Activated CD4-positive, alpha-beta T cell treated with anti-CD3 and anti-CD28 coated beads for 36 hours (primary cell): ENCODE measurements at regions not wholly inside any gene's neighbourhood (a gene's known extent, or its start where the extent isn't known, plus 50 kb on each side); places are given as distances from the start of the nearest gene placed in this dataset.

Experiments used
- ATAC-seq: fragments of 200-7000 bp; cut with Tn5 transposase; one replicate; pipeline ENCODE4 v1.10.0; 2021; ENCODE audit warnings: mild to moderate bottlenecking, moderate library complexity
- CTCF ChIA-PET: fragments of 350-600 bp; sonication (Branson Sonifier 250); formaldehyde crosslinking; loops from one replicate; lab custom pipeline; 2021; ENCODE audit warnings: antibody characterized with exemption; lab: Charles Lee
- POLR2A ChIA-PET: fragments of 350-600 bp; sonication (Branson Sonifier 250); formaldehyde crosslinking; loops from one replicate; lab custom pipeline; 2021; ENCODE audit warnings: antibody characterized with exemption, inconsistent platforms; lab: Charles Lee
- DNase-seq: peaks from one replicate; pipeline ENCODE4 v3.0.0-alpha.2; 2020
- H3K27ac Mint-ChIP-seq: one replicate; pipeline ENCODE4 v1.8.0; 2021; ENCODE audit warnings: mixed read lengths
- H3K27me3 Mint-ChIP-seq: one replicate; pipeline ENCODE4 v1.8.0; 2021; ENCODE audit warnings: mixed read lengths
- H3K36me3 Mint-ChIP-seq: one replicate; pipeline ENCODE4 v1.8.0; 2021; ENCODE audit warnings: low read depth, mixed read lengths
- H3K4me1 Mint-ChIP-seq: one replicate; pipeline ENCODE4 v1.8.0; 2021; ENCODE audit warnings: mixed read lengths
- H3K4me3 Mint-ChIP-seq: one replicate; pipeline ENCODE4 v1.8.0; 2021; ENCODE audit warnings: mild to moderate bottlenecking, moderate library complexity, mixed read lengths
- H3K9me3 Mint-ChIP-seq: one replicate; pipeline ENCODE4 v1.8.0; 2021; ENCODE audit warnings: low read depth, mixed read lengths
- intact Hi-C, 2 experiments: fragments of 100-400 bp; cut with DNase I in 1 of 2; cut with micrococcal nuclease in 1 of 2; formaldehyde crosslinking; loops; one replicate each; pipeline versions ENCODE4 v1.14.2 to v1.15.1; 2022 to 2024; cut with DNase I, micrococcal nuclease

DNA sequence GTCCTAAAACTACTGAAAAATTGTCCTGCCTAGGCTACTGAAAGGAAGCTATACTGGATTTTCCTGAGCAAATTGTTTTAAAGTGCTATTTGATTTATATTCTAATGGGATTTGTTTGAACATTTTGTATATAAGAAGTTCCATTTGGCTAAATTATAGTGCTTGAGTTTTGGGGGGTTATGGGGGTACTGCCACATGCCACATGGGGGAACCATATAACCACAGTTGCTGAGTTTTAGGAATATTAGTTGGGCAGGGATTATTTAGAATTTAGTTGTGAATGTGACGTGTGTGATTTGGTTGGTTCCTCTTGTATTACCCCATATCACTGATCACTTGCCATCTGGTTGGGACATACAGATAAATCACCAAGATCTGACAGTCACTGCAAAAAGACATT is 224.5 kb upstream of the TAPT1 start:
- DNase-seq = no peak
- no peaks in the 10 kb centered on the region for H3K27me3 Mint-ChIP-seq
- no peaks in the 10 kb centered on the region for H3K9me3 Mint-ChIP-seq
- no peak for ATAC-seq
- H3K36me3 Mint-ChIP-seq = no peaks in the 10 kb centered on the region
- POLR2A ChIA-PET = no interaction called here
- no peaks in the 10 kb centered on the region for H3K4me1 Mint-ChIP-seq
- H3K4me3 Mint-ChIP-seq = no peak overlapping the region
- H3K27ac Mint-ChIP-seq = no peak overlapping the region
- CTCF ChIA-PET = interaction anchor here (1.0 kb wide), 1 partner anchor 162 kb away, joined by 3 read pairs; no protein-coding TSS in a partner anchor
- intact Hi-C loops = no loop called here

DNA sequence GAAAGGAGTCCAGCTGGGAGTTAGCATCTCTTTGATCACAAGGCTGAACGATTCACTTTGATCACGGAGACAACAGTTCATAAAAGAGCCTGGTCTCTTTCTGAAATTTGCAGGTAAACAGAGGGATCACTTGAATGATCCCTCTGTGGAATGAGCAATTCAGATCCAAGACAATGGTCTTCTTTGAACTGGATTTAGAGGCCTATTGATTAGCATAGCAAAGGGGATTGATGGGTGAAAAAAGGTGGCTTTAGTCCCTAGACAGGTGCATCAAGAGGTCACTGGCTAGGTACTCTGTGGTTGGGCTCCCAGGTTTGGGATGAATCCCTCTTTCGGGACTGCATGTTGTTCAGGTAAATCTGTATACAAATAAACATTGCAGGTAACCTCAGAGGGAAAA is 223.8 kb upstream of the TAPT1 start:
- DNase-seq (no peak), ATAC-seq (no peak)
- CTCF ChIA-PET = interaction anchor here (1.0 kb wide), 1 partner anchor 162 kb away, joined by 3 read pairs; no protein-coding TSS in a partner anchor
- no peaks in the 10 kb centered on the region for H3K27me3 Mint-ChIP-seq
- no peaks in the 10 kb centered on the region for H3K9me3 Mint-ChIP-seq
- POLR2A ChIA-PET = no interaction called here
- H3K4me3 Mint-ChIP-seq = no peak overlapping the region
- no peaks in the 10 kb centered on the region for H3K36me3 Mint-ChIP-seq
- intact Hi-C loops = no loop called here
- no peak overlapping the region for H3K27ac Mint-ChIP-seq
- H3K4me1 Mint-ChIP-seq = no peaks in the 10 kb centered on the region

- no peaks in the 10 kb centered on the region for H3K9me3 Mint-ChIP-seq
- intact Hi-C loops = no loop called here
- CTCF ChIA-PET = no interaction called here
Observed at GRCh38 chr4:16449406-16449805, 223.1 kb upstream of the TAPT1 start.

GRCh38 chr4:16448241-16448840 is 222.1 kb upstream of the TAPT1 start:
- H3K9me3 Mint-ChIP-seq = no peaks in the 10 kb centered on the region
- DNase-seq = no peak
- intact Hi-C loops = no loop called here
- no peak for ATAC-seq
- H3K36me3 Mint-ChIP-seq = no peaks in the 10 kb centered on the region
- H3K27ac Mint-ChIP-seq = no peak overlapping the region
- no peaks in the 10 kb centered on the region for H3K27me3 Mint-ChIP-seq
- CTCF ChIA-PET = interaction anchor here (0.6 to 0.8 kb wide), 3 partner anchors 73 to 1240 kb away, joined by 3 to 4 read pairs (median 3); no protein-coding TSS in a partner anchor
- POLR2A ChIA-PET = no interaction called here
- H3K4me3 Mint-ChIP-seq = no peak overlapping the region
- no peaks in the 10 kb centered on the region for H3K4me1 Mint-ChIP-seq

More at GRCh38 chr4:16449406-16449805, 223.1 kb upstream of the TAPT1 start:
- Mint-ChIP-seq H3K4me3 (no peak overlapping the region), H3K27me3 (no peaks in the 10 kb centered on the region), H3K27ac (no peak overlapping the region), H3K4me1 (no peaks in the 10 kb centered on the region), H3K36me3 (no peaks in the 10 kb centered on the region)
- ATAC-seq (no peak), DNase-seq (no peak)
- POLR2A ChIA-PET = no interaction called here

GRCh38 chr4:16443504-16444088 is 217.3 kb upstream of the TAPT1 start:
- Mint-ChIP-seq H3K4me1 (no peaks in the 10 kb centered on the region), H3K36me3 (no peaks in the 10 kb centered on the region), H3K9me3 (peaks cover 2% of the 10 kb centered on the region), H3K4me3 (no peak overlapping the region), H3K27me3 (peaks cover 4% of the 10 kb centered on the region), H3K27ac (no peak overlapping the region)
- ATAC-seq = peak; percentile 44
- intact Hi-C loops = loop anchor here (1.0 kb wide), 2 partner anchors 153 to 417 kb away; no protein-coding TSS in a partner anchor
- ChIA-PET POLR2A (no interaction called here), CTCF (interaction anchor here (0.6 to 2.9 kb wide), 7 partner anchors 122 to 508 kb away, joined by 3 to 9 read pairs (median 3); no protein-coding TSS in a partner anchor)
- no peak for DNase-seq

GRCh38 chr4:16442296-16442695 is 216.0 kb upstream of the TAPT1 start:
- ATAC-seq (no peak), DNase-seq (no peak)
- Mint-ChIP-seq H3K27ac (no peak overlapping the region), H3K27me3 (peaks cover 4% of the 10 kb centered on the region), H3K4me1 (no peaks in the 10 kb centered on the region), H3K4me3 (no peak overlapping the region), H3K9me3 (peaks cover 9% of the 10 kb centered on the region), H3K36me3 (no peaks in the 10 kb centered on the region)
- ChIA-PET POLR2A (no interaction called here), CTCF (interaction anchor here (2.9 kb wide), 1 partner anchor 151 kb away, joined by 9 read pairs; no protein-coding TSS in a partner anchor)
- intact Hi-C loops = no loop called here

- H3K4me1 Mint-ChIP-seq = no peaks in the 10 kb centered on the region
- POLR2A ChIA-PET = no interaction called here
- no peak overlapping the region for H3K4me3 Mint-ChIP-seq
- peaks cover 9% of the 10 kb centered on the region for H3K9me3 Mint-ChIP-seq
- no peaks in the 10 kb centered on the region for H3K36me3 Mint-ChIP-seq
- no peak overlapping the region for H3K27ac Mint-ChIP-seq
- CTCF ChIA-PET = no interaction called here
- DNase-seq (no peak), ATAC-seq (no peak)
- intact Hi-C loops = no loop called here
- H3K27me3 Mint-ChIP-seq = peaks cover 4% of the 10 kb centered on the region
Observed at GRCh38 chr4:16439768-16440167, 213.5 kb upstream of the TAPT1 start.

DNA sequence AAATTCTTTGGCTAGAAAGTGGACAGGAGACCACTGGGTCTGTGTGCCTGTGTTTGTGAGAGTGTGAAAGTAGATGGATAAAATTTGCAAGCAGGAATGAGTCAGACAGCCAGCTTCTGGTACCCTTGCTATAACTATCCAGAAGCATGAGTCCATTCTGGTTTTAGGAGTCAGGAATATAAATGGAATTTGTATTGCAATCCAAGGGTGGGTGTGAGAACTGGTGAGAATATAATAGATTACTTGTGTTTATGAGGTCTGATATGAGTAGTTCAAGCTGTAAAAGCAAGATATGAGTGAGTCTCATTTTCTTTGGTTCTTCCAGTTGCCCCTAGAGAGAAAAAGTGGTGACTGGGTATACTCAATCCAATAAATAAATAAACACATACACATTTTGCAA is 212.7 kb upstream of the TAPT1 start:
- Mint-ChIP-seq H3K27me3 (peaks cover 4% of the 10 kb centered on the region), H3K4me1 (no peaks in the 10 kb centered on the region), H3K27ac (no peak overlapping the region), H3K4me3 (no peak overlapping the region), H3K36me3 (no peaks in the 10 kb centered on the region), H3K9me3 (peaks cover 9% of the 10 kb centered on the region)
- DNase-seq = no peak
- intact Hi-C loops = no loop called here
- ChIA-PET CTCF (interaction anchor here (1.0 kb wide), 1 partner anchor 150 kb away, joined by 3 read pairs; no protein-coding TSS in a partner anchor), POLR2A (no interaction called here)
- ATAC-seq = no peak

GRCh38 chr4:16437836-16438235 is 211.6 kb upstream of the TAPT1 start:
- no peak overlapping the region for H3K4me3 Mint-ChIP-seq
- no peaks in the 10 kb centered on the region for H3K4me1 Mint-ChIP-seq
- intact Hi-C loops = no loop called here
- H3K27ac Mint-ChIP-seq = no peak overlapping the region
- no peak for ATAC-seq
- CTCF ChIA-PET = no interaction called here
- DNase-seq = no peak
- peaks cover 5% of the 10 kb centered on the region for H3K27me3 Mint-ChIP-seq
- peaks cover 9% of the 10 kb centered on the region for H3K9me3 Mint-ChIP-seq
- POLR2A ChIA-PET = no interaction called here
- H3K36me3 Mint-ChIP-seq = no peaks in the 10 kb centered on the region

DNA sequence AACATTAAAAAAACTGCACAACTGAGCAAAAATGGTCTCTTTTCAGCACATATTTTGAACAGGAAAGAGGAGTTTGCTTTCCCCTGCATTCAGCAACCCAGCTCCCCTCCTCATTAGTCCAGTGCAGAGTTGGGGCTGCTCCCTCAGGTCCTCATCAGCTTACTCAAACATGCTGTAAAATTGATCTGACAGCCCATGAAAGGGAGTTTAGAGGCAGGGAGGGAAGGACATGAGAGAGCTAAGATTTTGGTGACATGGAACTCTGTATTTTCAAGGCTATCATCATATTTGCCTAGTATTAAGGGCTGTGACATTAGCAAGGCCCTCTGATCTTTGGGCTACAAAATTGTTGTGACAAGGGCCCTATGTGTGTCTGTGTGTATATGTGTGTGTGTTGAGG is 205.6 kb upstream of the TAPT1 start:
- intact Hi-C loops = no loop called here
- Mint-ChIP-seq H3K4me1 (no peaks in the 10 kb centered on the region), H3K36me3 (no peaks in the 10 kb centered on the region), H3K27ac (no peak overlapping the region), H3K27me3 (peaks cover 7% of the 10 kb centered on the region), H3K4me3 (no peak overlapping the region), H3K9me3 (peaks cover 5% of the 10 kb centered on the region)
- no peak for ATAC-seq
- ChIA-PET POLR2A (no interaction called here), CTCF (no interaction called here)
- no peak for DNase-seq

GRCh38 chr4:16418814-16419213 is 192.5 kb upstream of the TAPT1 start:
- DNase-seq (no peak), ATAC-seq (no peak)
- ChIA-PET POLR2A (no interaction called here), CTCF (interaction anchor here (1.1 kb wide), 1 partner anchor 18 kb away, joined by 3 read pairs; no protein-coding TSS in a partner anchor)
- Mint-ChIP-seq H3K4me1 (no peaks in the 10 kb centered on the region), H3K27ac (no peak overlapping the region), H3K27me3 (peaks cover 4% of the 10 kb centered on the region), H3K36me3 (no peaks in the 10 kb centered on the region), H3K9me3 (no peaks in the 10 kb centered on the region), H3K4me3 (no peak overlapping the region)
- intact Hi-C loops = no loop called here

DNA sequence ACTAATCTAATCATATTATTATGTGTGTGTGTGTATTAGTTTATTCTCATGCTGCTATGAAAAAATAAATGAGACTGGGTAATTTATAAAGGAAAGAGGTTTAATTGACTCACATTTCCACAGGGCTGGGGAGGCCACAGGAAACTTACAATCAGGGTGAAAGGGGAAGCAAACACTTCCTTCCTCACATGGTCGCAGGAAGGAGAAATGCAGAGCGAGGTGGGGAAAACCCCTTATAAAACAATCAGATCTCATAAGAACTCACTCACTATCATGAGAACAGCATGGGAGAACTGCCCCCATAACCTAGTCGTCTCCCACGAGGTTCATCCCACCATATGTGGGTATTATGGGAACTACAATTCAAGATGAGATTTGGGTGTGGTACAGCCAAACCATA is 190.9 kb upstream of the TAPT1 start:
- no peak for DNase-seq
- no peaks in the 10 kb centered on the region for H3K36me3 Mint-ChIP-seq
- no peak overlapping the region for H3K27ac Mint-ChIP-seq
- no peaks in the 10 kb centered on the region for H3K9me3 Mint-ChIP-seq
- peaks cover 6% of the 10 kb centered on the region for H3K27me3 Mint-ChIP-seq
- H3K4me3 Mint-ChIP-seq = no peak overlapping the region
- intact Hi-C loops = no loop called here
- ChIA-PET CTCF (no interaction called here), POLR2A (no interaction called here)
- no peaks in the 10 kb centered on the region for H3K4me1 Mint-ChIP-seq
- ATAC-seq = no peak
